ENCODE measurements at regions not wholly inside any gene's neighbourhood (a gene's known extent, or its start where the extent isn't known, plus 50 kb on each side); places are given as distances from the start of the nearest gene placed in this dataset.
A peak's percentile ranks its signal among the peaks of the same experiment; 100 is the strongest.

GRCh38 chr7:116310141-116310540, 99.8 kb downstream of the TES start:
- Histone ChIP-seq H3K4me3 (replicated peaks in 1 of 3) (no peak overlapping the region), H3K27ac (no peak overlapping the region), H3K27me3 (no peaks in the 10 kb centered on the region), H3K4me1 (peaks cover 10 to 24% of the 10 kb centered on the region in 2 donors), H3K36me3 (no peaks in the 10 kb centered on the region), H3K9me3 (no peaks in the 10 kb centered on the region)
- intact Hi-C loops (cut with DNase I), result no loop called here
- TF ChIP-seq POLR2A (IDR thresholded peaks at IDR 0.05), result no peak
- TF ChIP-seq, protein P1, sequence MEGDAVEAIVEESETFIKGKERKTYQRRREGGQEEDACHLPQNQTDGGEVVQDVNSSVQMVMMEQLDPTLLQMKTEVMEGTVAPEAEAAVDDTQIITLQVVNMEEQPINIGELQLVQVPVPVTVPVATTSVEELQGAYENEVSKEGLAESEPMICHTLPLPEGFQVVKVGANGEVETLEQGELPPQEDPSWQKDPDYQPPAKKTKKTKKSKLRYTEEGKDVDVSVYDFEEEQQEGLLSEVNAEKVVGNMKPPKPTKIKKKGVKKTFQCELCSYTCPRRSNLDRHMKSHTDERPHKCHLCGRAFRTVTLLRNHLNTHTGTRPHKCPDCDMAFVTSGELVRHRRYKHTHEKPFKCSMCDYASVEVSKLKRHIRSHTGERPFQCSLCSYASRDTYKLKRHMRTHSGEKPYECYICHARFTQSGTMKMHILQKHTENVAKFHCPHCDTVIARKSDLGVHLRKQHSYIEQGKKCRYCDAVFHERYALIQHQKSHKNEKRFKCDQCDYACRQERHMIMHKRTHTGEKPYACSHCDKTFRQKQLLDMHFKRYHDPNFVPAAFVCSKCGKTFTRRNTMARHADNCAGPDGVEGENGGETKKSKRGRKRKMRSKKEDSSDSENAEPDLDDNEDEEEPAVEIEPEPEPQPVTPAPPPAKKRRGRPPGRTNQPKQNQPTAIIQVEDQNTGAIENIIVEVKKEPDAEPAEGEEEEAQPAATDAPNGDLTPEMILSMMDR (IDR thresholded peaks at IDR 0.05), result no peak
- DNase-seq, result no peak
- 90% methylated on average over 3 of the region's 3 CpGs for WGBS, 2 donors

GRCh38 chr7:116311259-116311658, 100.9 kb downstream of the TES start:
- TF ChIP-seq, protein P1 (IDR thresholded peaks at IDR 0.05), result no peak
- TF ChIP-seq POLR2A (IDR thresholded peaks at IDR 0.05), result no peak
- H3K4me1 ChIP-seq, result peaks cover 14 to 18% of the 10 kb centered on the region in 2 donors
- no peak overlapping the region for H3K4me3 ChIP-seq (replicated peaks in 1 of 3)
- 93 to 98% methylated on average over 3 of the region's 3 CpGs for WGBS, 2 donors
- peak overlapping the region in 1 of 3 donors; percentile 48 for H3K27ac ChIP-seq
- no peaks in the 10 kb centered on the region for H3K9me3 ChIP-seq
- H3K36me3 ChIP-seq, result no peaks in the 10 kb centered on the region
- DNase-seq, result no peak
- intact Hi-C loops (cut with DNase I), result no loop called here
- H3K27me3 ChIP-seq, result no peaks in the 10 kb centered on the region

GRCh38 chr7:116311816-116312471, 101.6 kb downstream of the TES start:
- DNase-seq, result no peak
- H3K27me3 ChIP-seq, result no peaks in the 10 kb centered on the region
- no peaks in the 10 kb centered on the region for H3K9me3 ChIP-seq
- peaks cover 21 to 23% of the 10 kb centered on the region in 2 donors for H3K4me1 ChIP-seq
- peak overlapping the region in 2 of 3 donors; percentile 10 to 48 for H3K27ac ChIP-seq
- H3K36me3 ChIP-seq, result no peaks in the 10 kb centered on the region
- WGBS, 2 donors, result 93% methylated on average over 3 of the region's 3 CpGs
- H3K4me3 ChIP-seq (replicated peaks in 1 of 3), result no peak overlapping the region
- TF ChIP-seq, protein P1 (IDR thresholded peaks at IDR 0.05), result no peak
- no peak for TF ChIP-seq POLR2A (IDR thresholded peaks at IDR 0.05)
- intact Hi-C loops (cut with DNase I), result no loop called here

- Histone ChIP-seq H3K4me3 (replicated peaks in 1 of 3) (no peak overlapping the region), H3K27ac (no peak overlapping the region), H3K4me1 (peaks cover 31 to 32% of the 10 kb centered on the region in 2 donors), H3K36me3 (no peaks in the 10 kb centered on the region), H3K9me3 (no peaks in the 10 kb centered on the region), H3K27me3 (no peaks in the 10 kb centered on the region)
- TF ChIP-seq, protein P1 (IDR thresholded peaks at IDR 0.05), result no peak
- no peak for TF ChIP-seq POLR2A (IDR thresholded peaks at IDR 0.05)
- 84 to 96% methylated on average over 6 of the region's 6 CpGs for WGBS, 2 donors
- no peak for DNase-seq
- intact Hi-C loops (cut with DNase I), result no loop called here
Measured at GRCh38 chr7:116315293-116315692, 105.0 kb downstream of the TES start.

DNA sequence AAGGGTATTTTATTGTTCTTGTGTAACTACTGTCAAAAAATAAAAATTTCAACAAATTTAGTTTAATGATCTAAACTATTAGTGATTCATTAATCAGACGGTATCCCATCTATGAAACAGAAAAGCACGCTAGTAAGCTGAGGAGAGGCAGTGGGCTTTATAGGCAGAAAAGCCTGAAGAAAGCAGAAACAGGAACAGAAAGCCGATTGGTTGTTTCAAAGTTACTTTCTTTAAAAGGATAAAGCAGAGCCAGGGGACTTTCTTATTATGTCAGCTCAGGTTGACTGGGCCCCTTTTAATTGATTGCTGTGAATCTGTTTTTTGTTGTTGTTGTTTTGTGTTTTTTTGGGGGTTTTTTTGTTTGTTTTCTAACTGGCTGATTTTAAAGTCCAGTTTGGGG, 105.5 kb downstream of the TES start:
- DNase-seq, result no peak
- Histone ChIP-seq H3K4me3 (replicated peaks in 1 of 3) (no peak overlapping the region), H3K27me3 (no peaks in the 10 kb centered on the region), H3K9me3 (no peaks in the 10 kb centered on the region), H3K36me3 (no peaks in the 10 kb centered on the region), H3K27ac (no peak overlapping the region), H3K4me1 (peaks cover 31 to 32% of the 10 kb centered on the region in 2 donors)
- TF ChIP-seq, protein P1 (IDR thresholded peaks at IDR 0.05), result no peak
- TF ChIP-seq POLR2A (IDR thresholded peaks at IDR 0.05), result no peak
- WGBS, 2 donors, result 78 to 93% methylated on average over 3 of the region's 3 CpGs
- intact Hi-C loops (cut with DNase I), result no loop called here
